HG02852 (cell line): ENCODE measurements at regions not wholly inside any gene's neighbourhood (a gene's known extent, or its start where the extent isn't known, plus 50 kb on each side); places are given as distances from the start of the nearest gene placed in this dataset.

Source experiments
- ATAC-seq: cut with Tn5 transposase; IDR thresholded peaks from one replicate; pipeline ENCODE4 v1.9.1; 2021; ENCODE audit warnings: mild to moderate bottlenecking, moderate library complexity; ENCODE audit not compliant: unreplicated experiment

- ATAC-seq = no peak
Observed at GRCh38 chr20:43804781-43805180, 78.0 kb upstream of the GTSF1L start.

DNA sequence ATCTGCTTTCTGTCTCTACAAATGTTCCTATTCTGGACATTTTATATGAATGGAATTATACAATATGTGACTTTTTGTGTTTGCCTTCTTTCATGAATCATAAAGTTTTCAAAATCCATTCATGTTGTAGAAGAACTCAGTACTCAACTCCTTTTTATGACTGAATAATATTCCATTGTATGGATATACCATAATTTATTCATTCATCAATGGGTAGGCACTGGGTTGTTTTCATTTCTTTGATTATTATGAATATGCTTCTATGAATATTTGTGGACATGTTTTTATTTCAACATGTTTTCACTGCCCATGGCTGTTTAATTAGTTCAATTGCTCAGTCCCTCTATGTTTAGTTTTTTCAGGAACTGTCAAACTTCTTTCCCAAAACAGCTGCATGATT lies 76.5 kb upstream of the GTSF1L start:
- ATAC-seq = no peak

GRCh38 chr20:43800186-43800585 lies 73.4 kb upstream of the GTSF1L start:
- ATAC-seq = no peak

DNA sequence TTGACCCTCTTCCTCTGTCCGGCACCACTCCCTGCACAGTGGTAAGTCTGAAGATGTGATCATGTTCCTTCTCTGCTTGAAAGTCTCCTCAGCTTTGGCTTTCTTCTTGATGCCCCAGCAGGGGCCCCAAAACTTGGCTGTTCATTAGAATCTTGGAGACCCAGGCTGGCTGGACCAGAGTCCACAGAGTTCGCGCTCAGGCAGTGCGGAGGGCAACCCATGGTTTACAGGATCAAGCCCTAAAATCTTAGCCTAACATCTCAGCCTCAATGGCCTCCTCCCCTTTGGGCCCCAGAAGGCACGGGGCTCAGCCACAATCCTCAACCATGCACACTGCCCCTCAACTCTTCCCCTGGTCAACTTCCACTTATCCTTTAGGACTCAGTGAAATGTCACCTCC lies 72.9 kb upstream of the GTSF1L start:
- no peak for ATAC-seq

GRCh38 chr20:43799150-43799711 lies 72.4 kb upstream of the GTSF1L start:
- ATAC-seq = peak; percentile 67

- ATAC-seq = no peak
Observed at GRCh38 chr20:43798291-43799149, 71.7 kb upstream of the GTSF1L start.

GRCh38 chr20:43794326-43794725 lies 67.5 kb upstream of the GTSF1L start:
- no peak for ATAC-seq

GRCh38 chr20:43789593-43789992 lies 62.8 kb upstream of the GTSF1L start:
- ATAC-seq = peak; percentile 69

- ATAC-seq = no peak
Observed at GRCh38 chr20:43787937-43788336, 61.1 kb upstream of the GTSF1L start.

GRCh38 chr20:43786885-43787284 lies 60.1 kb upstream of the GTSF1L start:
- ATAC-seq = no peak

GRCh38 chr20:43781215-43781614 lies 54.4 kb upstream of the GTSF1L start:
- no peak for ATAC-seq

- no peak for ATAC-seq
Observed at GRCh38 chr20:43778375-43778774, 51.6 kb upstream of the GTSF1L start.

- ATAC-seq = no peak
Observed at GRCh38 chr20:43776691-43777090, 49.9 kb upstream of the GTSF1L start.
